ENCODE measurements at regions not wholly inside any gene's neighbourhood (a gene's known extent, or its start where the extent isn't known, plus 50 kb on each side); places are given as distances from the start of the nearest gene placed in this dataset.

DNA sequence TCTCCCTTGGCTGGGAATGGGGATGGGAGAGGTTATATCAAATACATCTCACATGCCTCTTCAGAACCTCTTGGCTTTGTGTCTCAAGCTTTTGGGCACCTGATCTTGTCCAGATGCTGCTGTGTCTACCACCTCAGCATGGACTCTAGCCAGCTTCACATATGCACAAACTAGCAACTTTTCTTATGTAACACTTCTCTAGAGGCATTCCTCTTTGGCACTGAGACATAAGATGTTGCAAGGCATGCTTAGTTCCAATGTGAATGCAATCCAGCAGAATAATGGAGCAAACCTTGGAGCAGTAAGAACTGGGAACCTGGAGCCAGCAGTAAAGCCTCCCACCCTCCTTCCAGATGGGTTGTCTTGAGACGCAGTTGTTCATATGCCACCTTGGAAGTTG, 113.4 kb upstream of the TMEM47 start:
- TF ChIP-seq, protein P1, sequence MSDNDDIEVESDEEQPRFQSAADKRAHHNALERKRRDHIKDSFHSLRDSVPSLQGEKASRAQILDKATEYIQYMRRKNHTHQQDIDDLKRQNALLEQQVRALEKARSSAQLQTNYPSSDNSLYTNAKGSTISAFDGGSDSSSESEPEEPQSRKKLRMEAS (CRISPR knock-in tag; IDR thresholded peaks at IDR 0.05): no peak
- TF ChIP-seq, protein P2, sequence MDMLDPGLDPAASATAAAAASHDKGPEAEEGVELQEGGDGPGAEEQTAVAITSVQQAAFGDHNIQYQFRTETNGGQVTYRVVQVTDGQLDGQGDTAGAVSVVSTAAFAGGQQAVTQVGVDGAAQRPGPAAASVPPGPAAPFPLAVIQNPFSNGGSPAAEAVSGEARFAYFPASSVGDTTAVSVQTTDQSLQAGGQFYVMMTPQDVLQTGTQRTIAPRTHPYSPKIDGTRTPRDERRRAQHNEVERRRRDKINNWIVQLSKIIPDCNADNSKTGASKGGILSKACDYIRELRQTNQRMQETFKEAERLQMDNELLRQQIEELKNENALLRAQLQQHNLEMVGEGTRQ (CRISPR knock-in tag; IDR thresholded peaks at IDR 0.05): no peak
- TF ChIP-seq SP1 (CRISPR knock-in tag; conservative IDR thresholded peaks at IDR 0.05) (no peak), NR3C1 (CRISPR knock-in tag; conservative IDR thresholded peaks at IDR 0.05; ENCODE audit: low read depth) (no peak), ZNF263 (CRISPR knock-in tag; IDR thresholded peaks at IDR 0.05; ENCODE audit: low read depth) (no peak), NFE2L1 (CRISPR knock-in tag; IDR thresholded peaks at IDR 0.05) (no peak), MXD4 (CRISPR knock-in tag; IDR thresholded peaks at IDR 0.05; ENCODE audit: borderline replicate concordance) (no peak), TP53 (CRISPR knock-in tag; IDR thresholded peaks at IDR 0.05) (no peak)
- TF ChIP-seq, protein P3, sequence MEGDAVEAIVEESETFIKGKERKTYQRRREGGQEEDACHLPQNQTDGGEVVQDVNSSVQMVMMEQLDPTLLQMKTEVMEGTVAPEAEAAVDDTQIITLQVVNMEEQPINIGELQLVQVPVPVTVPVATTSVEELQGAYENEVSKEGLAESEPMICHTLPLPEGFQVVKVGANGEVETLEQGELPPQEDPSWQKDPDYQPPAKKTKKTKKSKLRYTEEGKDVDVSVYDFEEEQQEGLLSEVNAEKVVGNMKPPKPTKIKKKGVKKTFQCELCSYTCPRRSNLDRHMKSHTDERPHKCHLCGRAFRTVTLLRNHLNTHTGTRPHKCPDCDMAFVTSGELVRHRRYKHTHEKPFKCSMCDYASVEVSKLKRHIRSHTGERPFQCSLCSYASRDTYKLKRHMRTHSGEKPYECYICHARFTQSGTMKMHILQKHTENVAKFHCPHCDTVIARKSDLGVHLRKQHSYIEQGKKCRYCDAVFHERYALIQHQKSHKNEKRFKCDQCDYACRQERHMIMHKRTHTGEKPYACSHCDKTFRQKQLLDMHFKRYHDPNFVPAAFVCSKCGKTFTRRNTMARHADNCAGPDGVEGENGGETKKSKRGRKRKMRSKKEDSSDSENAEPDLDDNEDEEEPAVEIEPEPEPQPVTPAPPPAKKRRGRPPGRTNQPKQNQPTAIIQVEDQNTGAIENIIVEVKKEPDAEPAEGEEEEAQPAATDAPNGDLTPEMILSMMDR (IDR thresholded peaks at IDR 0.05): no peak
- TF ChIP-seq, protein P4, sequence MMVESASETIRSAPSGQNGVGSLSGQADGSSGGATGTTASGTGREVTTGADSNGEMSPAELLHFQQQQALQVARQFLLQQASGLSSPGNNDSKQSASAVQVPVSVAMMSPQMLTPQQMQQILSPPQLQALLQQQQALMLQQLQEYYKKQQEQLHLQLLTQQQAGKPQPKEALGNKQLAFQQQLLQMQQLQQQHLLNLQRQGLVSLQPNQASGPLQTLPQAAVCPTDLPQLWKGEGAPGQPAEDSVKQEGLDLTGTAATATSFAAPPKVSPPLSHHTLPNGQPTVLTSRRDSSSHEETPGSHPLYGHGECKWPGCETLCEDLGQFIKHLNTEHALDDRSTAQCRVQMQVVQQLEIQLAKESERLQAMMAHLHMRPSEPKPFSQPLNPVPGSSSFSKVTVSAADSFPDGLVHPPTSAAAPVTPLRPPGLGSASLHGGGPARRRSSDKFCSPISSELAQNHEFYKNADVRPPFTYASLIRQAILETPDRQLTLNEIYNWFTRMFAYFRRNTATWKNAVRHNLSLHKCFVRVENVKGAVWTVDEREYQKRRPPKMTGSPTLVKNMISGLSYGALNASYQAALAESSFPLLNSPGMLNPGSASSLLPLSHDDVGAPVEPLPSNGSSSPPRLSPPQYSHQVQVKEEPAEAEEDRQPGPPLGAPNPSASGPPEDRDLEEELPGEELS (CRISPR knock-in tag; IDR thresholded peaks at IDR 0.05): no peak

All from WTC11 (cell line).